HEK293T (cell line): ENCODE measurements at regions not wholly inside any gene's neighbourhood (a gene's known extent, or its start where the extent isn't known, plus 50 kb on each side); places are given as distances from the start of the nearest gene placed in this dataset.
"Not testable (repeated sequence)": the region's sequence is repeated elsewhere in the genome, so short reads cannot be mapped to it uniquely, and the experiment has no call there.

Source experiments
- CTCF ChIA-PET: fragments of 350-600 bp; formaldehyde crosslinking; extraction: SDS; loops from one replicate; lab custom pipeline; 2021; ENCODE audit warnings: antibody characterized with exemption, inconsistent platforms; lab: Yijun Ruan, JAX
- POLR2A ChIA-PET: fragments of 350-600 bp; formaldehyde crosslinking; extraction: SDS; loops from one replicate; lab custom pipeline; 2020; ENCODE audit warnings: antibody characterized with exemption, inconsistent platforms; lab: Yijun Ruan, JAX
- DNase-seq: peaks from one replicate; pipeline ENCODE4 v3.0.0; 2012; ENCODE audit warnings: mixed read lengths; ENCODE audit errors: extremely low spot score
- ARNT ChIP-seq: fragments of 450-650 bp; IDR thresholded peaks from 2 replicates; pipeline ENCODE4 v1.6.1; 2017; ENCODE audit warnings: mild to moderate bottlenecking
- BHLHE40 ChIP-seq: fragments of 450-650 bp; IDR thresholded peaks from 2 replicates; pipeline ENCODE4 v1.6.1; 2016; ENCODE audit warnings: mild to moderate bottlenecking, moderate library complexity, borderline replicate concordance
- CTBP1 ChIP-seq: fragments of 450-650 bp; IDR thresholded peaks from 2 replicates; pipeline ENCODE4 v1.6.1; 2016; ENCODE audit warnings: borderline replicate concordance
- ELF4 ChIP-seq: fragments of 450-650 bp; IDR thresholded peaks from 2 replicates; pipeline ENCODE4 v1.6.1; 2017; ENCODE audit warnings: antibody characterized with exemption
- FOXA1 ChIP-seq: fragments of 450-650 bp; IDR thresholded peaks from 2 replicates; pipeline ENCODE4 v1.6.1; 2016; ENCODE audit warnings: mild to moderate bottlenecking
- FOXK2 ChIP-seq: fragments of 450-650 bp; IDR thresholded peaks from 2 replicates; pipeline ENCODE4 v1.6.1; 2016; ENCODE audit warnings: mild to moderate bottlenecking
- FOXM1 ChIP-seq: fragments of 450-650 bp; IDR thresholded peaks from 2 replicates; pipeline ENCODE4 v1.6.1; 2017; ENCODE audit warnings: mild to moderate bottlenecking, borderline replicate concordance
- HDGF ChIP-seq: fragments of 450-650 bp; IDR thresholded peaks from 2 replicates; pipeline ENCODE4 v1.6.1; 2017; ENCODE audit warnings: antibody characterized with exemption, borderline replicate concordance
- L3MBTL2 ChIP-seq: fragments of 450-650 bp; conservative IDR thresholded peaks from 2 replicates; pipeline ENCODE4 v1.6.1; 2016; ENCODE audit warnings: mild to moderate bottlenecking
- LEF1 ChIP-seq: fragments of 450-650 bp; IDR thresholded peaks from 2 replicates; pipeline ENCODE4 v1.6.1; 2017; ENCODE audit warnings: mild to moderate bottlenecking, borderline replicate concordance
- NFRKB ChIP-seq: fragments of 450-650 bp; IDR thresholded peaks from 2 replicates; pipeline ENCODE4 v1.6.1; 2016; ENCODE audit warnings: mild to moderate bottlenecking, moderate library complexity
- SP1 ChIP-seq: fragments of 450-650 bp; IDR thresholded peaks from 2 replicates; pipeline ENCODE4 v1.6.1; 2017
- SUZ12 ChIP-seq: fragments of 450-650 bp; IDR thresholded peaks from 2 replicates; pipeline ENCODE4 v1.6.1; 2016; ENCODE audit warnings: mild to moderate bottlenecking
- TARDBP ChIP-seq: fragments of 450-650 bp; IDR thresholded peaks from 2 replicates; pipeline ENCODE4 v1.6.1; 2016
- ZNF384 ChIP-seq: fragments of 450-650 bp; IDR thresholded peaks from 2 replicates; pipeline ENCODE4 v1.6.1; 2016
- TF ChIP-seq, protein P1 (sequence below): fragments of 450-650 bp; IDR thresholded peaks from 2 replicates; pipeline ENCODE4 v1.6.1; 2016

DNA sequence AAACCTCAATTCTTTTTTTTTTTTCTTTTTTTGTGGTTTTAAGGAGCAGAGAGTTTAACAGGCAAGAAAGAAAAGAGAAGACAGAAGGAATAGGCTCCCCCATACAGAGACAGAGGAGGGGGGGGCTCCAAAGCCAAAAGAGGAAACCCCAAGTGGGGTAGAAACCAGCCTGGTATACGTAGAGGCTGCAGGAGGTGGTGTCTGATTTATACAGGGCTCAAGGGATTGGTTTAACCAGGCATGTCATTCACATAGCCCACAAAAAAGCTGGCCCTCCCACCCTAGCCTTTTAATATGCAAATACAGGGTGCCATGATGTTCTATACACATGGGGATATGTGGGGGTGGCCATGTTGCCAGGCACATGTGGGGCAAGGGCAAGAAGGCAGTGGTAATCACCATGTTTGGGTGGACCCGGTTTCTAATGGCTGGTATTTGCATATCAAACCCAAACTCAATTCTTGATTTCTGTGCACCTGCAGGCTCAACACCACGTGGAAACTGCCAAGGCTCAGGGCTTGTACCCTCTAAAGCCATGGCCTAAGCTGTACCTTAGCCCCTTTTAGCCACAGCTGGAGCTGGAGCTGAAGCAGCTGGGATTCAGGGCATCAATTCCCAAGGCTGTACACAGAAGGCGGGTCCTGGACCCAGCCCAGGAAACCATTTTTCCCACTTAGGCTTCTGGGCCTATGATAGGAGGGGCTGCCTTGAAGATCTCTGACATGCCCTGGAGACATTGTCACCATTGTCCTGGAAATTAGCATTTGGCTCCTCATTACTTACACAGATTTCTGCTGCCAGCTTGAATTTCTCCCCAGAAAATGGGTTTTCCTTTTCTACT, 170.3 kb downstream of the MAIP1 start:
- TF ChIP-seq ELF4 (no peak), ARNT (no peak), FOXM1 (no peak), FOXK2 (no peak), CTBP1 (no peak), BHLHE40 (no peak), HDGF (no peak), FOXA1 (no peak), SUZ12 (no peak), SP1 (no peak), TARDBP (no peak), LEF1 (no peak), L3MBTL2 (no peak)
- TF ChIP-seq, protein P1, sequence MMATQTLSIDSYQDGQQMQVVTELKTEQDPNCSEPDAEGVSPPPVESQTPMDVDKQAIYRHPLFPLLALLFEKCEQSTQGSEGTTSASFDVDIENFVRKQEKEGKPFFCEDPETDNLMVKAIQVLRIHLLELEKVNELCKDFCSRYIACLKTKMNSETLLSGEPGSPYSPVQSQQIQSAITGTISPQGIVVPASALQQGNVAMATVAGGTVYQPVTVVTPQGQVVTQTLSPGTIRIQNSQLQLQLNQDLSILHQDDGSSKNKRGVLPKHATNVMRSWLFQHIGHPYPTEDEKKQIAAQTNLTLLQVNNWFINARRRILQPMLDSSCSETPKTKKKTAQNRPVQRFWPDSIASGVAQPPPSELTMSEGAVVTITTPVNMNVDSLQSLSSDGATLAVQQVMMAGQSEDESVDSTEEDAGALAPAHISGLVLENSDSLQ, result no peak
- ChIA-PET CTCF (no interaction called here), POLR2A (no interaction called here)
- DNase-seq, result no peak

DNA sequence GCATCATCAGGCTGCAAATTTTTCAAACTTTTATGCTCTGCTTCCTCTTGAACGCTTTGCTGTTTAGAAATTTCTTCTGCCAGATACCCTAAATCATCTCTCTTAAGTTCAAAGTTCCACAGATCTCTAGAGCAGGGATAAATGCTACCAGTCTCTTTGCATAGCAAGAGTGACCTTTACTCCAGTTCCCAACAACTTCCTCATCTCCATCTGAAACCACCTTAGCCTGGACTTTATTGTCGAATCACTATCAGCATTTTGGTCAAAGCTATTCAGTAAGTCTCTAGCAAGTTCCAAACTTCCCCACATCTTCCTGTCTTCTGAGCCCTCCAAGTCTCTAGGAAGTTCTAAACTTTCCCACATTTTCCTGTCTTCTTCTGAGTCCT, 170.9 kb downstream of the MAIP1 start:
- DNase-seq, CTCF ChIA-PET, POLR2A ChIA-PET: not testable (repeated sequence)

DNA sequence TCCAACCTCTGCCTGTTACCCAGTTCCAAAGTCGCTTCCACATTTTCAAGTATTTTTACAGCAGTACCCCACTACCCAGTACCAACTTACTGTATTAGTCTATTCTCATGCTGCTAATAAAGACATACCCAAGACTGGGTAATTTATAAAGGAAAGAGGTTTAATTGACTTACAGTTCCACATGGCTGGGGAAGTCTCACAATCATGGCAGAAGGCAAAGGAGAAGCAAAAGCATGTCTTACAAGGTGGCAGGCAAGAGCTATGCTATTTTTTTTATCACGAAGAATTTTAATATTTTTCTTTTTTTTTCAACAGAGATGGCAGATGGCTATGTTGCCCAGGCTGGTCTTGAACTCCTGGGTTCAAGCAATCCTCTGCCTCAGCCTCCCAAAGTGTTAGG, 171.3 kb downstream of the MAIP1 start:
- DNase-seq, CTCF ChIA-PET, POLR2A ChIA-PET: not testable (repeated sequence)

DNA sequence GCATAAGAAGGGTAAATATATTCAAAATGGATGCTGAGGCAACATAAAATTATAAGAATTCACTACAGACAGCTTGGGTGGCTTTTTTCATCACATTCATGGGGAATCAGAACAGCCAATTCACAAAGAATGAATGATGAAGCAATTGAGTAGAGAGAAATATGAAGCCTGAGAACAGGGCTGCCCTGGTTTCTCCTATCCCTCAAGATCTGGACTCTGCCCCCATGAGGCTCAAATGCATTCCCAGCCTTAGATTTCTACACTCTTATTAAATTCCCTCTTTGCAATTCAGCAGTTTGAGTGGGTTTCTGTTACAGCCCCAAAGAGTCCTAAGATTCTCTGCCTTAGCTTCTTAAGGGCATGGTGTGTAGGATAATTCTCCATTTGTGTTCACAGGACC, 172.5 kb downstream of the MAIP1 start:
- CTCF ChIA-PET, result no interaction called here
- TF ChIP-seq LEF1 (no peak), FOXA1 (no peak), FOXK2 (no peak), FOXM1 (no peak), ELF4 (no peak), SP1 (no peak), ARNT (no peak), CTBP1 (no peak), HDGF (no peak)
- POLR2A ChIA-PET, result no interaction called here
- DNase-seq, result no peak

DNA sequence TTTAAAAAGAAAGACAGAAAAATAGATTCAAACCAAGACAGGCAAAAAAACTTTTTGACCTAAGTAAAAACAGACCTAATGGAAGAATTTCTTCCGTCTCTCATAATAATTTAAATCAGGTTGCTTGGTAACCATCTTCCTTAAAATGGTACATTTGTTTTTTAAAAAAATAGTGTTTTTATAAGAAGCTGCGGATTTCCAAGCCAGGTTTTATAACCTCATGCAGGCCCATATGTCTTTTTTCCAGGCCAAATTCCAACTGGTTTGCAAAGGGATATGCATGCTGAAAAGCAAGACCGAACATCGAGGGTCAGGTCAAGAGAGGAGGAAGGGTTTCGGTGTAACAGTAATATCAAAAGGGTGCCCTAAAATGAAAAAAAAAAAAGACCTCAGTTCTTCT, 172.9 kb downstream of the MAIP1 start:
- CTCF ChIA-PET, result no interaction called here
- POLR2A ChIA-PET, result no interaction called here
- TF ChIP-seq, protein P1, result no peak
- no peak for TF ChIP-seq NFRKB
- TF ChIP-seq ARNT, result no peak
- no peak for TF ChIP-seq ZNF384
- no peak for TF ChIP-seq HDGF
- no peak for DNase-seq

DNA sequence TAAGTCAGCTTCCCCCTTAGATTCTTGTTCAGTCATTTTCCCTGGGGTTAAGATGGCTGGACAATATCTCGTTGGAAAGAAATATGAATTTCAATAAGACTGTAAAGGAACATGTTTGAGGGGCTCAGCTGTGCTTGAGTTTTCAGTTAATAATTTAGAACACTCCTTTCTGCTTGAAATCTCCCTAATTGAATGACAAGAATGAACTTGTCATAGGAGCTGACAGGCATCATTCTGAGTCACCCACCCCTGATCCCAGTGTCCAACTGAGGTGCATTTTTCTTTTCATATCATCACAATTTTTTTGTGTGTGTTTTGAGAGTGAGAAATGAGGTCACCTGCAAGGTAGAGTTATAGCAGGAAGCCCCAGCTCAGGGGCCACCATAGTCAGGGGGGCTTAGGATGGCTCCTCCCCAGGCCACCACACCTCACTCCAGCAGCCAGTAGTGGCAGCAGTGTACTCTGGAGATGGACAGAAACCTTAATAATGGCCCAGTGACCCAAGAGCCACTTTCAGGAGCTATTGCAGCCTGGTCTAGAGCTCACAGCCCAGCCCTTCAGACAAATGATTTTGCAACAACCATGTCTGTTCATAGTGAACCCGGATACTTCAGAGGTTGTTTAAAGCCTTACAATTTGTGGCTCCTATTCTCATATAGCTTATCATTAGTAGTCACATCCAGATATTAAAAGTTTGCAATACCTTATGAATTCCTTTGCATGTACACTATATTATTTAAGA, 174.5 kb downstream of the MAIP1 start:
- CTCF ChIA-PET, result interaction anchor here (1.0 kb wide), 1 partner anchor 8 kb away, joined by 3 read pairs; no protein-coding TSS in a partner anchor
- POLR2A ChIA-PET, result no interaction called here
- TF ChIP-seq, protein P1, result no peak
- TF ChIP-seq BHLHE40 (no peak), SP1 (no peak), LEF1 (no peak), HDGF (no peak), TARDBP (no peak), NFRKB (no peak), ELF4 (no peak)
- DNase-seq, result no peak

DNA sequence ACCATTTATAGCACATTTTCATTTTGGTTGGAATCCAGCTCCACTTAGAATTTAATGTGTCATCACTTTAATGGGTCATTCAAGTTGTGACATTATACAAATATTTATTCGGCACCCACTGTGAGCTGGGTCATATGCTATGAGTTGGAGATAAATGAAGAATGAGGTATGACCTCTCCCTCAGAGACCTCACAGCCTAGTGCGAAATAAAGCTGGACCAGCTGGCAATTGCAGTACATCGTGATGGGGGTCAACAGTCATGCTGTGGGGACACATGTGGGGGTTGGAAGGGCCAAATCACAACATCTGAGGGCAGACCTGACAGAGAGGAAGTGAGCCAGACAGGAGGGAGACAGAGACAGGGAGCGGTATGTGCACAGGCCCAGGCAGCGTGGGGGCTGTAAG, 175.4 kb downstream of the MAIP1 start:
- ChIA-PET POLR2A (no interaction called here), CTCF (interaction anchor here (1.0 kb wide), 1 partner anchor 8 kb away, joined by 3 read pairs; no protein-coding TSS in a partner anchor)
- DNase-seq, result no peak
- TF ChIP-seq FOXM1 (no peak), FOXK2 (no peak), SP1 (no peak), ARNT (no peak), TARDBP (no peak), L3MBTL2 (no peak), ELF4 (no peak), BHLHE40 (no peak), LEF1 (no peak), SUZ12 (no peak), FOXA1 (no peak), ZNF384 (no peak)
